NCI-H2196 (cell line): ENCODE measurements at regions not wholly inside any gene's neighbourhood (a gene's known extent, or its start where the extent isn't known, plus 50 kb on each side); places are given as distances from the start of the nearest gene placed in this dataset.

Source experiments
- DNase-seq: peaks from one replicate; lab custom pipeline; 2025; ENCODE audit not compliant: unreplicated experiment; lab: John Stamatoyannopoulos, UW

GRCh38 chr1:173420330-173420806, 56.8 kb upstream of the PRDX6 start:
- DNase-seq, result peak; percentile 59

GRCh38 chr1:173421286-173421685, 55.8 kb upstream of the PRDX6 start:
- no peak for DNase-seq

- no peak for DNase-seq
Observed at GRCh38 chr1:173421789-173422188, 55.3 kb upstream of the PRDX6 start.

GRCh38 chr1:173422456-173422976, 54.6 kb upstream of the PRDX6 start:
- no peak for DNase-seq

GRCh38 chr1:173423291-173423690, 53.8 kb upstream of the PRDX6 start:
- no peak for DNase-seq

DNA sequence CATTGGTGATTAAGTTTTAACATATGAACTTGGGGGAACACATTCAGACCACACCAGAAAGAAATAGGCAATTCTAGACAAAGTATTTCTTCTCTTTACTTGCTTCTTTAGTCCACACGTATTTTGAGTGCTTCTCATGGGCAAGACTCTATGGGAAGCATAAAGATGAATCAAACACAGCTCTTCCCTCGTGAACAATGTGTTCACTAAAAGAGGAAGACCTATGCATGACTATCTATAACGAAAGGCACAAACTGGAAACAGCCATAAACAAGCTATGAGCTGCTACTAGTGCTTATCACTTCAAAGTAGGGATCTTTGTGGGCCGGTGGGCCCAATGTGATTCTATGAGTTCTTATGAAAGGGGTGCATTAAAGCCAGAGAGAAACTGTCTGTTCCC, 53.0 kb upstream of the PRDX6 start:
- DNase-seq, result no peak

- no peak for DNase-seq
Observed at GRCh38 chr1:173424782-173425407, 52.2 kb upstream of the PRDX6 start.

DNA sequence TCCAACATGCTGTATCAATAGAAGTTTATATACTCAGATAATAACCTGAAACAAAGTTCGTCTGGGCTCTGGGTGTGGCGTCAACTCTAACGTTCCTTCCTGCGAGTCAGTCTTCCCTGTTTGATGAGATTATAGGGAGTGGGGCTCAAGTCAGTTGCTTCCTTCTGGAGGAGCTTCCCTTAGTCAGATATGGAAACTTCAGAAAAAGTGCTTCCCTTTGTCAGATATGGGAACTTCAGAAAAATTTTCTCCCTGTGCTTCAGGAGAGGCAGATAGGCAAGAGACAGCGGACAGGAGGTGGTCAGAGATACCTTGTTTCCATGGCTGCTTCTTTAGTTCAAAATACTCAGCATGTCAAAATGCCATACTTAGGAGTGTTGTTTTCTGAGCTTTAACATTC, 51.1 kb upstream of the PRDX6 start:
- DNase-seq, result no peak

GRCh38 chr1:173427146-173428054, 49.7 kb upstream of the PRDX6 start:
- DNase-seq, result no peak
